ENCODE measurements at regions not wholly inside any gene's neighbourhood (a gene's known extent, or its start where the extent isn't known, plus 50 kb on each side); places are given as distances from the start of the nearest gene placed in this dataset.

DNA sequence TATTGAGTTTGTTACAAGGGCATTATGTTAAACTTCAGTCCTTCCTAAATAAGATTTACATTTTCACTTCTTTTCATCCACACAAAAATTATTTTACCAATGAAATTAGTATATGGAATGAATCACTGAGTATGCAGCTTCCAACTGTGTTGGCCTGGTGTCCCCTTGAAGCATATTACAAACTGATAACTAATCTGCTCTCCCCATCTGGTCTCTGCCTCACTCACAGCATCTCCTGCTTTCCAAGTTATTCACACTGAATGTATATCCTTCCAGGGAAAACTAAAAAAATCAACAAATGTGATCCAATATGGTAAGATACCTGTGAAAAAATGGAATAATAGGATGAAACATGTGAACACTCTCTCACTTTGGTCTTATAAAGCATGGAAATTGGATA is 90.0 kb upstream of the NYAP2 start:
- TF ChIP-seq, protein P1, sequence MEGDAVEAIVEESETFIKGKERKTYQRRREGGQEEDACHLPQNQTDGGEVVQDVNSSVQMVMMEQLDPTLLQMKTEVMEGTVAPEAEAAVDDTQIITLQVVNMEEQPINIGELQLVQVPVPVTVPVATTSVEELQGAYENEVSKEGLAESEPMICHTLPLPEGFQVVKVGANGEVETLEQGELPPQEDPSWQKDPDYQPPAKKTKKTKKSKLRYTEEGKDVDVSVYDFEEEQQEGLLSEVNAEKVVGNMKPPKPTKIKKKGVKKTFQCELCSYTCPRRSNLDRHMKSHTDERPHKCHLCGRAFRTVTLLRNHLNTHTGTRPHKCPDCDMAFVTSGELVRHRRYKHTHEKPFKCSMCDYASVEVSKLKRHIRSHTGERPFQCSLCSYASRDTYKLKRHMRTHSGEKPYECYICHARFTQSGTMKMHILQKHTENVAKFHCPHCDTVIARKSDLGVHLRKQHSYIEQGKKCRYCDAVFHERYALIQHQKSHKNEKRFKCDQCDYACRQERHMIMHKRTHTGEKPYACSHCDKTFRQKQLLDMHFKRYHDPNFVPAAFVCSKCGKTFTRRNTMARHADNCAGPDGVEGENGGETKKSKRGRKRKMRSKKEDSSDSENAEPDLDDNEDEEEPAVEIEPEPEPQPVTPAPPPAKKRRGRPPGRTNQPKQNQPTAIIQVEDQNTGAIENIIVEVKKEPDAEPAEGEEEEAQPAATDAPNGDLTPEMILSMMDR (IDR thresholded peaks at IDR 0.05) = no peak
- TF ChIP-seq POLR2AphosphoS5 (IDR thresholded peaks at IDR 0.05) (no peak), POLR2A (IDR thresholded peaks at IDR 0.05) (no peak), EP300 (IDR thresholded peaks at IDR 0.05) (no peak)

Data from upper lobe of left lung (tissue), 4 donors.